HG03159 (cell line): ENCODE measurements at regions not wholly inside any gene's neighbourhood (a gene's known extent, or its start where the extent isn't known, plus 50 kb on each side); places are given as distances from the start of the nearest gene placed in this dataset.
"Not testable (repeated sequence)": the region's sequence is repeated elsewhere in the genome, so short reads cannot be mapped to it uniquely, and the experiment has no call there.

ENCODE experiments used
- ATAC-seq: cut with Tn5 transposase; IDR thresholded peaks from one replicate; pipeline ENCODE4 v1.9.1; 2021; ENCODE audit warnings: mild to moderate bottlenecking, moderate library complexity; ENCODE audit not compliant: unreplicated experiment

DNA sequence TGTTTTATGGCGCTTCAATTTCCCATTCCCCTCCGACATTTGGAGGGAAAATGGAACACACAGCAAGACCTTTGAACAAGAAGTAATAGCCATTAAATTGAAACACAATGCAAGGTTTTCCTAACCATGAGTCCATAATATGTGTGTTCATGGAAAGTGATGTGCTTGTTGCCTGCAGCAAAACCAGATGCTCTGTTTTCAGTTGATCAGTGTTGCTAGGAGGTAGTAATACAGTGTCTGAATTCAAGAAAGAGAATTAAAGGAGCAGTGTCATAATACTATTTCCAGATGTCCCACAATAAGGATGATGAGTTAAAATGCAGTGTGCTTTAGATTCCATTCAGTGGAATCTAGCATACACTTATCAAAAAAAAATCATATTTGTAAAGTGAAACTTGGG is 637.4 kb upstream of the API5 start:
- no peak for ATAC-seq

DNA sequence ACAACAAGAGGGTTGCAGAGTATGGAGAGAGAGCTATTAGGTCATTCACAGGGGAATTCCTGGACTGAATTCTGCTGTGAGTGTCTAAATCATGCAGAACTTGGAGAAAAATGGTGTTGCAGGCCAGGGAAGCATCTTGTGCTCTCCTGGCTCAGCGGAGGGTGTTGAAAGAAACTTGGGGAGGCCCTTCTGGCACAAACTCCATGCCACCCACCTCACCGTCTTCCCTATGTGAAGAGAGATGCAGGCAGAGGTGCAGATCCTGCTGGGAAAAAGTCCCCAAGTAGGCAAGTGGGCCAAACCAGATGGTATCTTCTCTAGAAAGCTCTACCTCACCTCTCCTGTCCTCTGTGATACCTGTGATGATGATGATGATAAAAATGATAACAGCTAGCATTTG is 604.3 kb upstream of the API5 start:
- ATAC-seq = no peak

DNA sequence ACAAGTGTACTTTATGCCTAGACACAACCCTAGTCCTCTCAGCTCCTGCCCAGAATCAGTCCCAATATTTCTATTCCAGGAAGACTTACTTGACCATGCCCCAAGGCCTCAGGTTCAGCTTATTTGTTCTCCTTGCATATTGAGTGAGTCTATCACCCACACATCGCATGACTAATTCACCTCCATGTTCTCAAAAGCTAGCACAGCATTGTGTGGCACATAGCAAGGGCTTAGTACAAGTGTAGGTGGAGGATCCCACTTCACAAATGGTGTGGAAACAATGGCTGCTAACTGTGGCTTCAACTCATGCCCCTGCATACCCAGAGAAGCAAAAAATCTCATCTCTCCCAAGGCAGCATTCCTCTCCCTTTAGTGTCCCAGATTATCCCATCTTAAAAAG is 602.6 kb upstream of the API5 start:
- no peak for ATAC-seq

DNA sequence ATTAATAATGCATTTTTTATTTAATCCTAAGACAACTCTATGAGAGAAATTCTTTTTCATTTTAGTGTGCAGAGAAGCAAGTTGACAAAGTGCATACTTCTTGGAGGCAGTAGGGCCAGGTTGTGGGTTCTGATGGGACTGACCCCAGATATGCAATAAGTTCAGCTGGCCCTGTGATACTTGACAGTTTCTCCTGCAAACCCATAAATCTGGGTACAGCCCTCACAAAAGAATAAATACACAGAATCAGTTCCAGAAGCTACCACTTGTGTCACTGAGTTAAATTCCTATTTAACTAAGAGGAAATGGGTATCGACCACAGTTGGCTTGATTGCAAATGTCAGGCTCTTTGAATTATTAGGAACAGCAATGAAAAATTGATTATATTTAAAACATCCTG is 598.5 kb upstream of the API5 start:
- no peak for ATAC-seq

- no peak for ATAC-seq
These were observed 598.0 kb upstream of the API5 start for GRCh38 chr11:42713753-42714152.

DNA sequence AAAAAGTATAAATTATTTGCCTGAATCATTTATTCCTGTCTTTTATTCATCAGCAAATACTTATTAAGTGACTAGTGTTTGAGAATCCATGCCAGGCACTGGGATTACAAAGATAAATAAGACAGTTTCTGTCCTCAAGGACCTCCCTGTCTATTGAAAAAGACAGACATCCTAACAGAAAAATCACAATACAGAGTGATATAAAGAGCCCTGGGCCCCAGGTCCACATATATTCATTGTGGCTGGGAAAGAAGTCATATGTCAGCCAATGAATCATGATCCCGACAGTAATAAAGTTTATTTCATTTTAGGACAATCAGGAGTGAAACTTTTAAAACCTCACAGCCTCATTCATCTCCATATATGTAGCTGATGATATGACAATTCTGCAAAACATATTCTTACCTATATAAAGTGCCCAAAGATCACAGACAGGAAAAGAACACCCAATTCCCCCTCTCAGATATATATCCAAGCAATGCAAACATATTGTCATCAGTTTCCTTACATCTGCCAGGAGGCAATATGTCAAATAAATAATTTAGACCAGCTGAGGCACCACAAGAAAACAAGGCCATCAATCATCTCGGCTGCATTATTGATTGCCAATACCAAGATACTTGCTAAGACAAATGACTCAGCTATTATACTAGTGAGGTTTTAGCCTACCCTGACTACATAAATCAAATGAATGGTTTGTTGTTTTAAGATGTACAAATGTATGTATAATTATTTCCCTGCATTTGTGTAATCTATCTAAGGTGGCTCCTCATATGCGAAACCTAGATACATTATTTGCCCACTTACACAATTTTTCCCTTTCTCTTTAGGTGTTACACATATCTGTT is 590.9 kb upstream of the API5 start:
- no peak for ATAC-seq

- ATAC-seq = no peak
These were observed 583.9 kb upstream of the API5 start for GRCh38 chr11:42727879-42728278.

- no peak for ATAC-seq
These were observed 549.4 kb upstream of the API5 start for GRCh38 chr11:42762348-42762747.

GRCh38 chr11:42764936-42765335 is 546.9 kb upstream of the API5 start:
- ATAC-seq = no peak

DNA sequence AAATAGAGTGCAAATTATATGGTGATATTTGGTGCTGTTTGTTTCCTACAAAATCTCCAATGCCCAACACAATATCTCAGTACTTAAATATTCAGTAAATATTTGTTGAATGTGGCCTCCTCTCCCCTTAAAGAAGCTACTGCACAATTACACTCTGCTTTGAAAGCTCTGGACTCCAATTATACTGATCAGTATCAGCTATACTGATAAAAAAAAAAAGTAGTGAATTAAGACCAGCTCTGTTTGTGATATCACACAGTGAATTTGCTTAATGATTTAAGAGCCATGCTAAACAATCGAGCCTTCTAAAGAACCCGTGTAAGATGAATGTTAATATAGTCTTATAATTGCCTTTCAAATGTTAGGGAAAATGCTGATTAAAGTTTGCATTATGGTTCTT is 543.2 kb upstream of the API5 start:
- no peak for ATAC-seq

- ATAC-seq = peak; percentile 85
These were observed 541.2 kb upstream of the API5 start for GRCh38 chr11:42770444-42771065.

DNA sequence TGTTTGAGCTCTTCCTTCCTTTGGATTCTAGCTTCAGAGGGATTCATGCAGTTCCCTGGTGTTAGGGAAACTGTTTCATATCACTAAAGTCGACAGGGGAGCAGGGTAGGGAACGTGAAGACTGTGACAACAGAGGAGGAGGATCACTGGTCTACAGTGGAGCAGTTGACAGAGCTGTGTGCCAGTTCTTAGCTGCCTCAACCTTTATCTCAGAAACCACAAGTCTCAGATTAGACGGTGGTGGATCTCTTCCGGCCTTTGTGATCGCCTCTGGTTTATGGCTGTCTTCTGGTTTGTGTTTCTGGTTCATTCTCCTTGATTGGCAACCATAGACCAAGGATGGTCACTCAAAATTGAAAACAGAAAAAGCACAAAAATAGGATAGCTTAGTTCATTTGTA is 538.9 kb upstream of the API5 start:
- no peak for ATAC-seq

GRCh38 chr11:42773729-42774128 is 538.1 kb upstream of the API5 start:
- no peak for ATAC-seq

DNA sequence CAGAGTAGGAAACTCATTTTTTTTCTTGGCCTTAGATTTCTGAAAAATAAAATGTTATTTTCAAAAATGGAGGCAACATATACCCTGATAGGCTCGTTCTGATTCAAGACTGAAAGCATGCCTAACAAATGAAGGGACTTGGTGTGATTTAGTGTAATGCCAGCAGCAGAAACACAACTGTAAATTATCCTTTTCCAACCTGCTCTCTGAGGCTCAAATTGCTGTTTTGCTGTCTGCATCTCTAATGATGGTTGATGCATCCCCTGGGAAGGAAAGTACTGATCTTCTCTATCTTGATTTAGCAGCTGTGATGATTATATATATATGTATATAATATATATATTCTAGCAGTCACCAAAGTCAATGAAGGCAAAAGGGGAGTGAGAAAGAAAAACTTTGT is 537.2 kb upstream of the API5 start:
- no peak for ATAC-seq

- no peak for ATAC-seq
These were observed 534.0 kb upstream of the API5 start for GRCh38 chr11:42777776-42778175.

GRCh38 chr11:42778193-42778592 is 533.6 kb upstream of the API5 start:
- ATAC-seq = no peak

- no peak for ATAC-seq
These were observed 532.2 kb upstream of the API5 start for GRCh38 chr11:42779555-42779954.

DNA sequence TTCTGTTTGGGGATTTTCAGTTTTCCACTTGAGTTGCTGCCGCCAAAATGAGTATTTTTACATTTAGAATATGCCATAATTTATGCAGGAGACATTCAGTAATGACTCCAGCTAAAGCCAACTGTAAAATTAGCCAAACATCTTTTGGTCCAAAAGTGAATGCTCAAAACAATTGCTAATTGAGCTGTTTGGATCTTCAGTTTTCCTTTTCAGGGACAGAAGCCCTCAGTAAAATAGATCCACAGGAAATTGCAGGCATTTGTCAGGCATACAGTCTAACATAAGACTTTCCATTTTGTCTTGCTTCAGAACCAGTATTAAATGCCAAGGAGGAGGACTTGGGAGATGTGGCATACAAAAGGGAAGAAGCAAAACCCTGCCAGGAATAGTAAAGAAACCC is 524.8 kb upstream of the API5 start:
- no peak for ATAC-seq

DNA sequence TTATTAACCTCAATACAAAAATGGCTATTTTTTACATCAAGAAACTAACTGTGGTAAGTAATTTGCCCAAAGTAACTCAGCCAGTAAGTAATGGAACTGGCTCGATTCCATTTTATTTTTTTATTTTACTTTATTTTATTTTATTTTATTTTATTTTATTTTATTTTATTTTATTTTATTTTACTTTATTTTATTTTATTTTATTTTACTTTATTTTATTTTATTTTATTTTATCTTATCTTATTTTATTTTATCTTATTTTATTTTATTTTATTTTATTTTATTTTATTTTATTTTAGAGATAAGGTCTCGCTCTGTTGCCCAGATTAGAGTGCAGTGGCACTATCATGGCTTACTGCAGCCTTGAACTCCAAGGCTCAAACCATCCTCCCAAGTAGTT is 516.3 kb upstream of the API5 start:
- ATAC-seq = not testable (repeated sequence)

DNA sequence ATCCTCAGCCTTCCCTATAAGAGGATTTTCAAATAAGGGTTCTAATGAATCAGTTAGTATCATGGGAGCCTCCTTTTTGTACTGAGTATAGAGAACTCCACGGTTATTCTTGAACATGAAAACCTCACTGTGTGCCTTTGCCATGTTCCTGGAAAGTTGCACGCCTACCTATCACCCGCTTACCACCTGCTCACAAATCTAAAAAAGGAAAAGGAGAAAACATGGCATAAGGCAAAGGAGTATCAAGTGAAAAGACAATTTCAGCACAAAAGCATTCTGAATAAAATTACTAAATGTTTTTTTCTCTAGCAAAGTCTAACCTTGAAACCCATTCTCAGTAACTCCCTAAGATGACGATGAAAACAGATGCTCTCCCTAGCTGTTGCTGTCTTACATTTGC is 511.8 kb upstream of the API5 start:
- no peak for ATAC-seq

- ATAC-seq = no peak
These were observed 509.4 kb upstream of the API5 start for GRCh38 chr11:42802201-42802899.

GRCh38 chr11:42806191-42806590 is 505.6 kb upstream of the API5 start:
- ATAC-seq = no peak
